Right renal pelvis (tissue), 4 donors: ENCODE measurements at regions not wholly inside any gene's neighbourhood (a gene's known extent, or its start where the extent isn't known, plus 50 kb on each side); places are given as distances from the start of the nearest gene placed in this dataset.

ENCODE experiments used
- DNase-seq, 4 donors: peaks; one replicate each; pipeline ENCODE4 v3.0.0-alpha.2; 2013; ENCODE audit warnings: low read depth in 4 of 4, low spot score in 3 of 4, missing footprints in 1 of 4

DNA sequence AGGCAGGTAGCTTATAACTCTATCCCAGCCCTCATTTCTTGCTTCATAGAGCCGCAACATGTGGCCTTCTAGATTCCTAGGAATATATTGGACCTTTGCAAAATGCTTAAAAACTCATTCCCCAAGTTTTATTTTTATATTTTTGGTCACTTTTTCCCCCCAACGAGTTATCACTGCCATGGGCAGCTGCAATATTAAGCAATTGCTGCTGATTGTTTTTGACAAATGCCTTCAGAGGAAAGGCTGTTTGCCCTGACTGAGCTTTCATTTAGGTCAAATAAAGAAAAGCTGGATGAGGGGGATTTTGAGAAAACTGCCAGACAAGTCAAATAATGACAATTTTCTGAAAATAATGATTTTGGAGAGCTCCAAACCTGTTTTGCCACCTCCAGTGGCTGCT, 976.9 kb upstream of the MBL2 start:
- DNase-seq: no peak

- DNase-seq: no peak
These were observed 975.7 kb upstream of the MBL2 start for GRCh38 chr10:53748319-53748718.

DNA sequence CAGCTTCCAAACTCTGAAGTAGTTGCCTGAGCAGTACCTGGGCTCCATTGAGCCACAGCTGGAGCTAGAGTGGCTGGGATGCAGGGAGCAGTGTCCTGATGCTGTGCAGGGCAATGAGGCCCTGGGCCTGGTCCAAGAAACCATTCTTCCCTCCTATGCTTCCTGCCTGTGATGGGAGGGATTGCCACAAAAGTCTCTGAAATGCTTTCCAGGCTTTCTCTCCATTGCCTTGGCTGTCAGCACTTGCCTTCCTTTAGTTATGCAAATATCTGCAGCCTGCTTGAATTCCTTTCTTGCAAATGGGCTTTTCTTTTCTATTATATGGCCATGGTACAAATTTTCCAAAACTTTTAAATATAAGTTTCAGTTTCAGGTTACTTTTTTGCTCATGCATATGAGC, 972.2 kb upstream of the MBL2 start:
- no peak for DNase-seq

DNA sequence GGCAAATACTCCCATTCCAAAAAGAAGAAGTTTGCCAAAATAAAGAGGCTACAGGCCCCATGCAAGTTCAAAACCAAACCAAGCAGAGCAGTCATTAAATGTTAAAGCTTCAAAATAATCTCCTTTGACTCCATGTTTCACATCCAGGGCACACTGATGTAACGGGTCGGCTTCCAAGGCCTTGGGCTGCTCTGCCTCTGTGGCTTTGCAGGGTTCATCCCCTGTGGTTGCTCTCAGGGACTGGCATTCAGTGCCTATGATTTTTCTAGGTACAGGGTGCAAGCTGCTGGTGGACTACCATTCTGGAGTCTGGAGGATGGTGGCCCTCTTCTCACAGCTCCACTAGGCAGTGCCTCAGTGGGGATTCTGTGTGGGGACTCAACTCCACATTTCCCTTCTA, 971.6 kb upstream of the MBL2 start:
- no peak for DNase-seq

- DNase-seq: no peak
These were observed 964.5 kb upstream of the MBL2 start for GRCh38 chr10:53737132-53737531.

GRCh38 chr10:53726921-53727320, 954.3 kb upstream of the MBL2 start:
- no peak for DNase-seq

DNA sequence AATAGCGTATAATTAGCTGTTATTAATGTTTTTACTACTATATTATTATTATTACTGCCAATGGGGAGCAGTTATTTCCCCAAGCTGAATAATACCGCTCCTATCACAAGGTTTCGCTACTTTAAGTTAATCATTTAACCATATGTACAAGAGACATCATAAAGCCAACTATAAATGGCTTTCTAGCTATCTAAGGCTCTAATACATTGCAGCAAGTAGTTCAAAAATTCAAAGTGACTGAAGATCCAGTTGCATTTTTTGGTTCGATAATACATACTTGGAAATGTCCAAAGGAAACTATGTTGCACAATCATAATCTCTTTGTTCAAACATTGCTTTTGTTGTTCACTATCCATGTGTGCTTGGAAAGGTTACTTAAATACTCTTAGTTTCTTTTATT, 952.0 kb upstream of the MBL2 start:
- no peak for DNase-seq

- no peak for DNase-seq
These were observed 947.1 kb upstream of the MBL2 start for GRCh38 chr10:53719658-53720057.

GRCh38 chr10:53716156-53716555, 943.6 kb upstream of the MBL2 start:
- DNase-seq: no peak

GRCh38 chr10:53713431-53713830, 940.8 kb upstream of the MBL2 start:
- DNase-seq: no peak

- peak in 2 of 4 donors; percentile 20 to 49 for DNase-seq
These were observed 929.9 kb upstream of the MBL2 start for GRCh38 chr10:53702489-53702888.

- no peak for DNase-seq
These were observed 928.6 kb upstream of the MBL2 start for GRCh38 chr10:53701213-53701612.

DNA sequence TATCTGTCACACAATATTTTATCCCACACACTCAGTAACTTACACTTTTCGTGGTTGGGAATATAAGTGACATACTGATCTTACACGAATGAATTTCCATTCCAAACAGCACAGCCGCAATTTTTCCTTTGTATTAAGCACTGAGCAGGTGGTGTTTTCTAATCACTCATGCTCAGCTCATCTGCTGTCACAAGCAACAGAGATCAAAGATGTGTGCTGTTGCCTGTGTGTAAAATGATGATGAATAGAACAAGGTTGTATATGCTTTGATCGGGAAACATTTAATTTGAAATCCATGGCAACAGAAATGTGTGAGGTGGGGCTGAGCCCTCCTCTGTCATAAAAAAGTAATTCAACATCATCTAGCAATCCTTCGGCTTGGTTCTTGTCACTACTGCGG, 927.7 kb upstream of the MBL2 start:
- DNase-seq: no peak

GRCh38 chr10:53699684-53700083, 927.1 kb upstream of the MBL2 start:
- no peak for DNase-seq

DNA sequence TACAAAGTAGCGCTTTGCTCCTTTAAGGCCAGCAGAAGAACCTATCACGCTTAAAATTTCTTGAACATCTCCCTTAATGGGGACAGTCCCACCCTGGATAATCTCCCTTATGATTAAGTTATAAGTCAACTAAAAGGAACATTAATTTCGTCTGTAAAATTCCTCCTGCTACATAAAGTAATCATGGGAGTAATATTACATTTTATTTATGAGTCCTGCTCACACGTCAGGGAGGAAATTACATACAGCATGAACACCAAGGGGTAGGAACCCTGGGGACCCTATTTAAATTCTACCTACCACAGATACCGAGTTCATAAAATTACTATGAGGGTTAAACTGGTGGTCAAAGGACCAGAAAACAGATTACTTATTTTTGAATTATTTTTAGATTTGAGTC, 926.6 kb upstream of the MBL2 start:
- no peak for DNase-seq

DNA sequence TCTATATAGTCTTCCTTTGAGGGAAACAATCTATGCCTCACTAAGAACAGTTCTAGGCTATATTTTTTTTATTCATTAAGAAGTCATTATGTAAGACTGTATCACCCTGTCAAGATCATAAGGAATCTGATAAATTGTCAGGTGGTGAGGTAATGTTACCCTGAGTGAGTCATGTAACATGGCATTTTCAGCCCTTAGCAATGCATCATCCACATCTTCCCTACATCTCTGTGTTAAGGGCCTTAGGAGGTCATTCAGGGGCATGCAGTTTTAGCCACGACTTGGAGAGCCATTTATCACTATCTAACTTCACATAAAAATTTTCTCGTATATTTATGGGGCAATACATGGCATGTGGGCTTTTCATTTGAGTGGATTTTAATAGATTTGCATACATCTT, 924.5 kb upstream of the MBL2 start:
- no peak for DNase-seq

GRCh38 chr10:53690524-53691240, 918.1 kb upstream of the MBL2 start:
- no peak for DNase-seq

DNA sequence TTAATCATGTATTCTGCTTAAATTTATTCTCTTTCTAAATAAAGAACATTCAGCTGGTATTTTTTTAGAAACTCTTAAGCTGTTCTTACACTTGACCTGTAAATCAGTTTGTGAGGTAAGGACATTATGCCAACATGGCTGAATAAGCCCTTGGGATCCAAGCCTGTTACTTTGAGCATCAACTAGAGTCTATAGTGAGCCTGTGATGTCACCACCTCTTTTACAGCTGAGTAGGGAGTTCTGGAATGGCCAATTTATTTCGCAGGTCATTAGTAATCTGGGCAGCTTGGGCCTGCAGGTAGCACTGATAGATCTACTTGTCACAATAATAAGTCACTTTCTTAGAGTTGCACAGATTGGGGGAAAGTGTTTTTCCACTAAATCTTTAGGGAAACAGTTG, 915.2 kb upstream of the MBL2 start:
- DNase-seq: no peak

- DNase-seq: no peak
These were observed 910.3 kb upstream of the MBL2 start for GRCh38 chr10:53682885-53683284.

- DNase-seq: no peak
These were observed 909.9 kb upstream of the MBL2 start for GRCh38 chr10:53682458-53682857.

DNA sequence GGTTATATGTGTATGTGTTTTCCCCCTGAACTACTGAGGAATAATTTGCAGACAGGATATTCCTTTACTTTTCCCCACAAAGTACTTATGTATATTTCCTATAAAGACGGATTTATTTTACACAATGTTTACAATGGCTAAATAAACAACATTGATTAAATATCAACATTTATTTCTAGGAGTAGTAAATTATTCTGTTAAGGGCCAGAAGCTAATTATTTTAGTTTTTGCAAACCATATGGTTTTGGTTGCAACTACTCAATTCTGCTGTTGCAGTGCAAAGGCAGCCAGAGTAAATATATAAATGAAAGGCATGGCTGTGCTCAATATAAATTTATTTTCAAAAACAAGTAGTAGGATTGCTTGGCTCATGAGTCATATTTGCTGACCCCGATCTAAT, 907.1 kb upstream of the MBL2 start:
- no peak for DNase-seq

GRCh38 chr10:53675177-53675576, 902.6 kb upstream of the MBL2 start:
- no peak for DNase-seq

- no peak for DNase-seq
These were observed 894.5 kb upstream of the MBL2 start for GRCh38 chr10:53667063-53667462.
